GM12878 (cell line): ENCODE measurements at regions not wholly inside any gene's neighbourhood (a gene's known extent, or its start where the extent isn't known, plus 50 kb on each side); places are given as distances from the start of the nearest gene placed in this dataset.

Experiments used
- ATAC-seq: fragments of 200-7000 bp; cut with Tn5 transposase; 3 replicates; pipeline ENCODE4 v1.9.1; 2020; ENCODE audit warnings: mild to moderate bottlenecking, moderate library complexity
- BruUV-seq: library from RNA; stranded (reverse); fragments of 400-500 nt; replicated peaks from 2 replicates; lab custom pipeline; 2021; lab: Mats Ljungman, UMichigan
- CTCF ChIA-PET: fragments of 300-600 bp; sonication (Branson Sonifier 250); formaldehyde crosslinking; extraction: SDS; loops from one replicate; lab custom pipeline; 2021; ENCODE audit warnings: inconsistent platforms; lab: Yijun Ruan, JAX
- POLR2A ChIA-PET: fragments of 350-600 bp; formaldehyde crosslinking; extraction: SDS; loops from one replicate; lab custom pipeline; 2021; ENCODE audit warnings: inconsistent platforms; lab: Charles Lee
- RAD21 ChIA-PET: fragments of 300-600 bp; sonication (Branson Sonifier 250); formaldehyde crosslinking; loops from one replicate; lab custom pipeline; 2023; ENCODE audit warnings: antibody characterized with exemption; ENCODE audit not compliant: unreplicated experiment; lab: Charles Lee
- SMC1A ChIA-PET: fragments of 300-600 bp; sonication (Branson Sonifier 250); formaldehyde crosslinking; loops from one replicate; lab custom pipeline; 2023; ENCODE audit not compliant: unreplicated experiment, uncharacterized antibody; lab: Charles Lee
- DNase-seq: peaks from one replicate; pipeline ENCODE4 v3.0.0-alpha.2; 2011; ENCODE audit warnings: low read depth, low spot score
- FAIRE-seq: peaks from 3 replicates; lab custom pipeline; 2011; peaks lifted over from hg19 to GRCh38; lab: Jason Lieb, UNC
- H2AFZ ChIP-seq: 2 replicates; pipeline ENCODE4 v1.6.0; 2011; ENCODE audit warnings: low read depth, low read length, control low read depth; ENCODE audit not compliant: control insufficient read depth
- H3K27ac ChIP-seq: 2 replicates; pipeline ENCODE4 v1.5.1; 2011; ENCODE audit warnings: control low read depth; ENCODE audit not compliant: control insufficient read depth, insufficient read depth
- H3K27me3 ChIP-seq, 2 experiments: replicated peaks in 1 of 2; 2 replicates each; pipeline versions ENCODE4 v1.6.0 to v1.6.1; 2011; ENCODE audit warnings: low read length in 1 of 2; ENCODE audit not compliant: control insufficient read depth in 2 of 2, insufficient read depth in 2 of 2
- H3K36me3 ChIP-seq, 2 experiments: 2 replicates each; pipeline ENCODE4 v1.5.1; 2011; ENCODE audit warnings: low read length in 1 of 2; ENCODE audit not compliant: control insufficient read depth in 2 of 2, insufficient read depth in 2 of 2
- H3K4me1 ChIP-seq: 2 replicates; pipeline ENCODE4 v1.6.1; 2011; ENCODE audit warnings: mild to moderate bottlenecking, low read length, moderate library complexity, mixed read lengths; ENCODE audit not compliant: control insufficient read depth, insufficient read depth
- H3K4me2 ChIP-seq: 2 replicates; pipeline ENCODE4 v1.6.0; 2011; ENCODE audit warnings: control low read depth; ENCODE audit not compliant: control insufficient read depth, insufficient read depth
- H3K4me3 ChIP-seq: fragments of 200-600 bp; sonication (generic); 2 replicates; pipeline ENCODE4 v1.5.1; 2016
- H3K79me2 ChIP-seq: 2 replicates; pipeline ENCODE4 v1.6.0; 2011; ENCODE audit warnings: low read length; ENCODE audit not compliant: control insufficient read depth, insufficient read depth
- H3K9ac ChIP-seq: 2 replicates; pipeline ENCODE4 v1.8.0; 2011; ENCODE audit warnings: low read length, control low read depth, mixed read lengths; ENCODE audit not compliant: control insufficient read depth, insufficient read depth
- H3K9me3 ChIP-seq: replicated peaks from 3 replicates; pipeline ENCODE4 v1.5.1; 2011; ENCODE audit warnings: mild to moderate bottlenecking, low read length; ENCODE audit not compliant: control insufficient read depth, insufficient read depth
- H4K20me1 ChIP-seq: 2 replicates; pipeline ENCODE4 v1.6.0; 2011; ENCODE audit not compliant: control insufficient read depth, insufficient read depth
- BHLHE40 ChIP-seq, 2 experiments: fragments of 450-650 bp in 1 of 2; IDR thresholded peaks; 2 replicates each; pipeline ENCODE4 v1.6.1; 2011 to 2017; ENCODE audit warnings: low read depth in 2 of 2, borderline replicate concordance in 1 of 2, improper control_type of control experiment in 1 of 2, low read length in 1 of 2, mild to moderate bottlenecking in 1 of 2
- CHD2 ChIP-seq: IDR thresholded peaks from 2 replicates; pipeline ENCODE4 v1.6.1; 2011; ENCODE audit warnings: low read depth, low read length, improper control_type of control experiment, borderline replicate concordance
- E2F8 ChIP-seq: fragments of 450-650 bp; IDR thresholded peaks from 2 replicates; pipeline ENCODE4 v1.6.1; 2018; ENCODE audit warnings: mild to moderate bottlenecking, low read depth, moderate library complexity; ENCODE audit not compliant: partially characterized antibody
- E4F1 ChIP-seq: fragments of 450-650 bp; IDR thresholded peaks from 2 replicates; pipeline ENCODE4 v1.6.1; 2018; ENCODE audit warnings: borderline replicate concordance, mild to moderate bottlenecking; ENCODE audit not compliant: partially characterized antibody
- FOXK2 ChIP-seq: fragments of 450-650 bp; IDR thresholded peaks from 2 replicates; pipeline ENCODE4 v1.6.1; 2017; ENCODE audit warnings: mild to moderate bottlenecking, moderate library complexity
- IRF5 ChIP-seq: fragments of 450-650 bp; IDR thresholded peaks from 2 replicates; pipeline ENCODE4 v1.6.1; 2017; ENCODE audit warnings: borderline replicate concordance
- KAT2A ChIP-seq: conservative IDR thresholded peaks from 2 replicates; pipeline ENCODE4 v1.6.1; 2011; ENCODE audit warnings: low read depth, low read length; ENCODE audit not compliant: control insufficient read depth
- NKRF ChIP-seq: fragments of 450-650 bp; conservative IDR thresholded peaks from 2 replicates; pipeline ENCODE4 v1.6.1; 2017; ENCODE audit warnings: mild to moderate bottlenecking, moderate library complexity
- NR2C1 ChIP-seq: fragments of 450-650 bp; IDR thresholded peaks from 2 replicates; pipeline ENCODE4 v1.6.1; 2017; ENCODE audit warnings: antibody characterized with exemption, mild to moderate bottlenecking, moderate library complexity
- SIX5 ChIP-seq: IDR thresholded peaks from 2 replicates; pipeline ENCODE4 v1.6.1; 2011; ENCODE audit warnings: mild to moderate bottlenecking, low read depth, low read length, moderate library complexity; ENCODE audit not compliant: severe bottlenecking
- SMAD1 ChIP-seq: fragments of 450-650 bp; IDR thresholded peaks from 2 replicates; pipeline ENCODE4 v1.6.1; 2018; ENCODE audit warnings: mild to moderate bottlenecking, low read depth; ENCODE audit not compliant: partially characterized antibody
- WRNIP1 ChIP-seq: IDR thresholded peaks from 2 replicates; pipeline ENCODE4 v1.6.1; 2011; ENCODE audit warnings: low read depth, low read length, improper control_type of control experiment, borderline replicate concordance
- ZZZ3 ChIP-seq: IDR thresholded peaks from 2 replicates; pipeline ENCODE4 v1.6.1; 2011; ENCODE audit warnings: low read depth; ENCODE audit not compliant: control insufficient read depth, insufficient read length
- WGBS: methylation state at CpG from one replicate; pipeline ENCODE4 v1.1.6; 2016; ENCODE audit warnings: low lambda C conversion rate; ENCODE audit not compliant: insufficient replicate concordance, insufficient coverage; ENCODE audit errors: missing lambda C conversion rate; 5-methylcytosine and 5-hydroxymethylcytosine counted together
- in situ Hi-C: fragments of 300-500 bp; cut with MboI; formaldehyde crosslinking; loops from 9 replicates; pipeline ENCODE4 v1.14.3; 2018; ENCODE audit warnings: mixed read lengths
- intact Hi-C: fragments of 100-400 bp; cut with micrococcal nuclease; formaldehyde crosslinking; loops from one replicate; pipeline ENCODE4 v1.14.2; 2022; ENCODE audit not compliant: unreplicated experiment

GRCh38 chr1:101465941-101466340 is 229.1 kb downstream of the S1PR1 start:
- in situ Hi-C loops, result no loop called here
- CTCF ChIA-PET, result interaction anchor here (0.6 to 2.0 kb wide), 2 partner anchors 9 to 109 kb away, joined by 3 to 7 read pairs; no protein-coding TSS in a partner anchor
- WGBS, result 96% methylated on average over 2 of the region's 2 CpGs
- TF ChIP-seq CHD2, result no peak
- TF ChIP-seq SMAD1, result no peak
- TF ChIP-seq FOXK2, result no peak
- TF ChIP-seq BHLHE40 (IDR thresholded peaks at IDR 0.05; ENCODE audit: borderline replicate concordance in 1 of 2, low read depth in 2 of 2, low read length in 1 of 2), result no peak
- no peak for TF ChIP-seq KAT2A
- no peak for TF ChIP-seq IRF5
- TF ChIP-seq E4F1, result no peak
- TF ChIP-seq ZZZ3, result no peak
- no peak for TF ChIP-seq WRNIP1
- TF ChIP-seq NR2C1, result no peak
- TF ChIP-seq SIX5, result no peak
- TF ChIP-seq NKRF, result no peak
- TF ChIP-seq E2F8, result no peak

More at GRCh38 chr1:101465941-101466340, 229.1 kb downstream of the S1PR1 start:
- H3K9me3 ChIP-seq, result no peaks in the 10 kb centered on the region; the same call in 1 of the 3 replicates
- no peak overlapping the region for H3K4me3 ChIP-seq
- no peaks in the 10 kb centered on the region for H3K27me3 ChIP-seq
- no peak overlapping the region for H3K27ac ChIP-seq
- DNase-seq, result no peak
- no peaks in the 10 kb centered on the region for H3K4me1 ChIP-seq
- ATAC-seq, result no peak
- no peak overlapping the region for H3K9ac ChIP-seq
- intact Hi-C loops, result no loop called here
- no peak for FAIRE-seq
- POLR2A ChIA-PET, result interaction anchor here (0.6 kb wide), 1 partner anchor 221 kb away, joined by 3 read pairs; no protein-coding TSS in a partner anchor
- H3K36me3 ChIP-seq, result no peaks in the 10 kb centered on the region
- H2AFZ ChIP-seq, result no peak overlapping the region
- SMC1A ChIA-PET, result no interaction called here
- RAD21 ChIA-PET, result no interaction called here
- no peak overlapping the region for H3K4me2 ChIP-seq
- BruUV-seq, result no TSS peak
- H4K20me1 ChIP-seq, result no peaks in the 10 kb centered on the region
- H3K79me2 ChIP-seq, result no peaks in the 10 kb centered on the region
